Panc1 (cell line): ENCODE measurements at regions not wholly inside any gene's neighbourhood (a gene's known extent, or its start where the extent isn't known, plus 50 kb on each side); places are given as distances from the start of the nearest gene placed in this dataset.

Experiments
- ATAC-seq: fragments of 200-7000 bp; cut with Tn5 transposase; 2 replicates; pipeline ENCODE4 v1.9.1; 2020; ENCODE audit warnings: mild to moderate bottlenecking, moderate library complexity
- BruUV-seq: library from RNA; stranded (reverse); fragments of 400-500 nt; replicated peaks from 2 replicates; lab custom pipeline; 2021; lab: Mats Ljungman, UMichigan
- CTCF ChIA-PET: fragments of 300-600 bp; sonication (Branson Sonifier 250); formaldehyde crosslinking; loops from one replicate; lab custom pipeline; 2022; ENCODE audit warnings: antibody characterized with exemption; lab: Charles Lee
- POLR2A ChIA-PET: fragments of 300-600 bp; sonication (Branson Sonifier 250); formaldehyde crosslinking; loops from one replicate; lab custom pipeline; 2022; ENCODE audit warnings: antibody characterized with exemption; lab: Charles Lee
- DNase-seq: peaks from one replicate; pipeline ENCODE4 v3.0.0-alpha.2; 2010; ENCODE audit warnings: low read depth, low spot score
- H3K27ac ChIP-seq: 2 replicates; pipeline ENCODE4 v1.5.1; 2011; ENCODE audit warnings: mild to moderate bottlenecking, low read length, inconsistent platforms
- H3K27me3 ChIP-seq: fragments of 200-500 bp; sonication (Bioruptor generic); 2 replicates; pipeline ENCODE4 v1.6.0; 2014; ENCODE audit warnings: low read length, inconsistent platforms; ENCODE audit not compliant: control insufficient read depth, insufficient read depth
- H3K36me3 ChIP-seq: fragments of 200-500 bp; sonication (Bioruptor generic); 2 replicates; pipeline ENCODE4 v1.5.1; 2014; ENCODE audit warnings: inconsistent platforms, mild to moderate bottlenecking, low read length, moderate library complexity; ENCODE audit not compliant: control insufficient read depth, insufficient read depth
- H3K4me1 ChIP-seq: 2 replicates; pipeline ENCODE4 v1.5.1; 2011; ENCODE audit warnings: inconsistent platforms, mild to moderate bottlenecking, low read length, moderate library complexity; ENCODE audit not compliant: control insufficient read depth, insufficient read depth
- H3K4me3 ChIP-seq, 2 experiments: 2 replicates each; pipeline ENCODE4 v1.5.1; 2011 to 2012; ENCODE audit warnings: low read depth in 2 of 2, low read length in 2 of 2, mild to moderate bottlenecking in 2 of 2, inconsistent platforms in 1 of 2, moderate library complexity in 1 of 2
- H3K9me3 ChIP-seq: fragments of 200-500 bp; sonication (Bioruptor generic); 2 replicates; pipeline ENCODE4 v1.5.1; 2014; ENCODE audit warnings: low read depth, mild to moderate bottlenecking, inconsistent platforms, low read length, moderate library complexity; ENCODE audit not compliant: control insufficient read depth, insufficient read depth
- POLR2AphosphoS5 ChIP-seq: IDR thresholded peaks from 2 replicates; pipeline ENCODE4 v1.6.1; 2012; ENCODE audit warnings: mild to moderate bottlenecking, low read depth, low read length, moderate library complexity
- REST ChIP-seq, 2 experiments: IDR thresholded peaks; 2 replicates each; pipeline ENCODE4 v1.6.1; 2011 to 2012; ENCODE audit warnings: low read depth in 2 of 2, control low read depth in 1 of 2, low read length in 1 of 2, mild to moderate bottlenecking in 1 of 2, moderate library complexity in 1 of 2; ENCODE audit not compliant: insufficient read depth in 1 of 2
- SIN3A ChIP-seq: IDR thresholded peaks from 2 replicates; pipeline ENCODE4 v1.6.1; 2012; ENCODE audit warnings: low read depth, mild to moderate bottlenecking, low read length, moderate library complexity, borderline replicate concordance; ENCODE audit not compliant: insufficient read depth
- TCF7L2 ChIP-seq: IDR thresholded peaks from 2 replicates; pipeline ENCODE4 v1.6.1; 2011; ENCODE audit warnings: mild to moderate bottlenecking, low read depth, low read length, inconsistent platforms
- in situ Hi-C: cut with HindIII; loops from 2 replicates; pipeline ENCODE4 v1.10.0; 2016; ENCODE audit warnings: low sequenced_read_pairs, low pct_unique_long_range_greater_than_20kb
- intact Hi-C: fragments of 100-400 bp; cut with micrococcal nuclease; formaldehyde crosslinking; loops from one replicate; pipeline ENCODE4 v1.10.0; 2022; ENCODE audit not compliant: unreplicated experiment
- TF ChIP-seq, protein P1 (sequence below): fragments of 450-650 bp; IDR thresholded peaks from 2 replicates; pipeline ENCODE4 v1.5.1; 2017; ENCODE audit warnings: mild to moderate bottlenecking

- no peak for ATAC-seq
- no TSS peak for BruUV-seq
- POLR2A ChIA-PET: no interaction called here
- Histone ChIP-seq H3K36me3 (no peaks in the 10 kb centered on the region), H3K9me3 (no peaks in the 10 kb centered on the region), H3K4me1 (no peaks in the 10 kb centered on the region), H3K4me3 (no peak overlapping the region), H3K27ac (peak overlapping the region; percentile 54; the same call in 1 of the 2 replicates), H3K27me3 (no peaks in the 10 kb centered on the region)
- intact Hi-C loops: no loop called here
- no peak for DNase-seq
- in situ Hi-C loops: loop anchor here (25.0 kb wide), 1 partner anchor 316 kb away; no protein-coding TSS in a partner anchor
- no peak for TF ChIP-seq SIN3A
- TF ChIP-seq POLR2AphosphoS5: no peak
- CTCF ChIA-PET: no interaction called here
Observed at GRCh38 chr2:181771356-181771755, 91.0 kb upstream of the NEUROD1 start.

GRCh38 chr2:181772334-181772733 lies 92.0 kb upstream of the NEUROD1 start:
- Histone ChIP-seq H3K27me3 (no peaks in the 10 kb centered on the region), H3K9me3 (no peaks in the 10 kb centered on the region), H3K27ac (peak overlapping the region; percentile 3; the same call in 1 of the 2 replicates), H3K36me3 (no peaks in the 10 kb centered on the region), H3K4me3 (no peak overlapping the region), H3K4me1 (no peaks in the 10 kb centered on the region)
- DNase-seq (no peak), ATAC-seq (no peak)
- TF ChIP-seq POLR2AphosphoS5 (no peak), SIN3A (no peak), REST (IDR thresholded peaks at IDR 0.05; ENCODE audit: insufficient read depth in 1 of 2, low read depth in 2 of 2, low read length in 1 of 2) (no peak), TCF7L2 (no peak)
- TF ChIP-seq, protein P1, sequence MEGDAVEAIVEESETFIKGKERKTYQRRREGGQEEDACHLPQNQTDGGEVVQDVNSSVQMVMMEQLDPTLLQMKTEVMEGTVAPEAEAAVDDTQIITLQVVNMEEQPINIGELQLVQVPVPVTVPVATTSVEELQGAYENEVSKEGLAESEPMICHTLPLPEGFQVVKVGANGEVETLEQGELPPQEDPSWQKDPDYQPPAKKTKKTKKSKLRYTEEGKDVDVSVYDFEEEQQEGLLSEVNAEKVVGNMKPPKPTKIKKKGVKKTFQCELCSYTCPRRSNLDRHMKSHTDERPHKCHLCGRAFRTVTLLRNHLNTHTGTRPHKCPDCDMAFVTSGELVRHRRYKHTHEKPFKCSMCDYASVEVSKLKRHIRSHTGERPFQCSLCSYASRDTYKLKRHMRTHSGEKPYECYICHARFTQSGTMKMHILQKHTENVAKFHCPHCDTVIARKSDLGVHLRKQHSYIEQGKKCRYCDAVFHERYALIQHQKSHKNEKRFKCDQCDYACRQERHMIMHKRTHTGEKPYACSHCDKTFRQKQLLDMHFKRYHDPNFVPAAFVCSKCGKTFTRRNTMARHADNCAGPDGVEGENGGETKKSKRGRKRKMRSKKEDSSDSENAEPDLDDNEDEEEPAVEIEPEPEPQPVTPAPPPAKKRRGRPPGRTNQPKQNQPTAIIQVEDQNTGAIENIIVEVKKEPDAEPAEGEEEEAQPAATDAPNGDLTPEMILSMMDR: no peak
- POLR2A ChIA-PET: no interaction called here
- in situ Hi-C loops: loop anchor here (25.0 kb wide), 1 partner anchor 315 kb away; no protein-coding TSS in a partner anchor
- BruUV-seq: no TSS peak
- CTCF ChIA-PET: no interaction called here
- intact Hi-C loops: no loop called here

DNA sequence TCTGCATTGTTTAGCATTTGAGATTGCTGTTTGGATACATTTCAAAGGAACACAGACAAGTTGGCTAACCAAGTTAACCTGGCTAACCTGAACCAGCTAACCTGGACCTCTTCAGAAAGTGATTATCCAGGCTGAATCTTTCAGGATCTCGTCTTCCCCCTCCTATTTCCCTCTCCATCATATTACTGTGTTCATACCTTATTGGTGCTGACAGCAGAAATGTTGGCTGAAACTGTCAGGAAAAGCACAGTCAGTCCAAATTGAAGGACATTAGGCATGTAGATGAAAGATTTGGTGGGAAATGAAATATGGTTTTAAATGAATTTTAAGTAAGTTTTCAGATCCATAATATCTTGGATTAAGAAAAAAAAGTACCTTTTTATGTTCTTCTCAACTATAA lies 92.5 kb upstream of the NEUROD1 start:
- in situ Hi-C loops: loop anchor here (25.0 kb wide), 1 partner anchor 315 kb away; no protein-coding TSS in a partner anchor

More for the DNA sequence above, 92.5 kb upstream of the NEUROD1 start:
- CTCF ChIA-PET: no interaction called here
- POLR2A ChIA-PET: no interaction called here
- intact Hi-C loops: no loop called here
- Histone ChIP-seq H3K9me3 (no peaks in the 10 kb centered on the region; the same call in 1 of the 2 replicates), H3K36me3 (no peaks in the 10 kb centered on the region), H3K27me3 (no peaks in the 10 kb centered on the region), H3K27ac (peak overlapping the region; percentile 3; the same call in 1 of the 2 replicates), H3K4me1 (no peaks in the 10 kb centered on the region; the same call in 1 of the 2 replicates), H3K4me3 (no peak overlapping the region)
- no TSS peak for BruUV-seq
- TF ChIP-seq SIN3A: no peak
- no peak for TF ChIP-seq POLR2AphosphoS5
- TF ChIP-seq TCF7L2: no peak
- TF ChIP-seq, protein P1: no peak
- TF ChIP-seq REST (IDR thresholded peaks at IDR 0.05; ENCODE audit: insufficient read depth in 1 of 2, low read depth in 2 of 2, low read length in 1 of 2): no peak
- ATAC-seq: no peak
- DNase-seq: no peak
